ENCODE measurements at regions not wholly inside any gene's neighbourhood (a gene's known extent, or its start where the extent isn't known, plus 50 kb on each side); places are given as distances from the start of the nearest gene placed in this dataset.

GRCh38 chr3:159791336-159791735 is 197.3 kb upstream of the IL12A start:
- no peak overlapping the region for H3K4me3 ChIP-seq (ENCODE audit: low read depth, low read length)
- TF ChIP-seq CTCF (IDR thresholded peaks at IDR 0.05; ENCODE audit: low read depth, low read length): no peak

- TF ChIP-seq CTCF (IDR thresholded peaks at IDR 0.05; ENCODE audit: low read depth, low read length): no peak
- H3K4me3 ChIP-seq (ENCODE audit: low read depth, low read length): no peak overlapping the region
These were observed 196.6 kb upstream of the IL12A start for GRCh38 chr3:159792070-159792469.

GRCh38 chr3:159795042-159795441 is 193.6 kb upstream of the IL12A start:
- no peak for TF ChIP-seq CTCF (IDR thresholded peaks at IDR 0.05; ENCODE audit: low read depth, low read length)

GRCh38 chr3:159795681-159796175 is 192.9 kb upstream of the IL12A start:
- no peak for TF ChIP-seq CTCF (IDR thresholded peaks at IDR 0.05; ENCODE audit: low read depth, low read length)
- no peak overlapping the region for H3K4me3 ChIP-seq (ENCODE audit: low read depth, low read length)

More at GRCh38 chr3:159795042-159795441, 193.6 kb upstream of the IL12A start:
- H3K4me3 ChIP-seq (ENCODE audit: low read depth, low read length): no peak overlapping the region

GRCh38 chr3:159796226-159796625 is 192.4 kb upstream of the IL12A start:
- no peak for TF ChIP-seq CTCF (IDR thresholded peaks at IDR 0.05; ENCODE audit: low read depth, low read length)
- no peak overlapping the region for H3K4me3 ChIP-seq (ENCODE audit: low read depth, low read length)

GRCh38 chr3:159796744-159797143 is 191.9 kb upstream of the IL12A start:
- no peak for TF ChIP-seq CTCF (IDR thresholded peaks at IDR 0.05; ENCODE audit: low read depth, low read length)
- no peak overlapping the region for H3K4me3 ChIP-seq (ENCODE audit: low read depth, low read length)

GRCh38 chr3:159797771-159798170 is 190.9 kb upstream of the IL12A start:
- H3K4me3 ChIP-seq (ENCODE audit: low read depth, low read length): no peak overlapping the region
- TF ChIP-seq CTCF (IDR thresholded peaks at IDR 0.05; ENCODE audit: low read depth, low read length): no peak

Measured in WI38 (cell line).